GM19351 (cell line): ENCODE measurements at regions not wholly inside any gene's neighbourhood (a gene's known extent, or its start where the extent isn't known, plus 50 kb on each side); places are given as distances from the start of the nearest gene placed in this dataset.

Experiments used
- ATAC-seq: cut with Tn5 transposase; IDR thresholded peaks from one replicate; pipeline ENCODE4 v1.9.1; 2021; ENCODE audit warnings: mild to moderate bottlenecking, moderate library complexity; ENCODE audit not compliant: unreplicated experiment

GRCh38 chr10:1932692-1933094, 195.4 kb upstream of the ADARB2 start:
- no peak for ATAC-seq

GRCh38 chr10:1928606-1929005, 191.3 kb upstream of the ADARB2 start:
- no peak for ATAC-seq

- no peak for ATAC-seq
These were observed 186.7 kb upstream of the ADARB2 start for GRCh38 chr10:1923998-1924397.

- ATAC-seq = no peak
These were observed 186.3 kb upstream of the ADARB2 start for GRCh38 chr10:1923586-1923985.

- ATAC-seq = no peak
These were observed 183.6 kb upstream of the ADARB2 start for GRCh38 chr10:1920941-1921340.

- no peak for ATAC-seq
These were observed 182.8 kb upstream of the ADARB2 start for GRCh38 chr10:1920127-1920526.

GRCh38 chr10:1911771-1912170, 174.4 kb upstream of the ADARB2 start:
- no peak for ATAC-seq

GRCh38 chr10:1903982-1904381, 166.7 kb upstream of the ADARB2 start:
- no peak for ATAC-seq

GRCh38 chr10:1896153-1896552, 158.8 kb upstream of the ADARB2 start:
- ATAC-seq = no peak

- no peak for ATAC-seq
These were observed 158.4 kb upstream of the ADARB2 start for GRCh38 chr10:1895691-1896090.

GRCh38 chr10:1894912-1895311, 157.6 kb upstream of the ADARB2 start:
- no peak for ATAC-seq

GRCh38 chr10:1893941-1894340, 156.6 kb upstream of the ADARB2 start:
- ATAC-seq = no peak

- ATAC-seq = no peak
These were observed 148.7 kb upstream of the ADARB2 start for GRCh38 chr10:1886039-1886438.

GRCh38 chr10:1882728-1883127, 145.4 kb upstream of the ADARB2 start:
- ATAC-seq = no peak

GRCh38 chr10:1882180-1882579, 144.9 kb upstream of the ADARB2 start:
- ATAC-seq = no peak

- no peak for ATAC-seq
These were observed 144.3 kb upstream of the ADARB2 start for GRCh38 chr10:1881636-1882035.

GRCh38 chr10:1874533-1874932, 137.2 kb upstream of the ADARB2 start:
- ATAC-seq = peak; percentile 82

GRCh38 chr10:1873661-1874315, 136.5 kb upstream of the ADARB2 start:
- peak; percentile 19 for ATAC-seq

- no peak for ATAC-seq
These were observed 134.9 kb upstream of the ADARB2 start for GRCh38 chr10:1872151-1872726.

GRCh38 chr10:1870491-1870890, 133.2 kb upstream of the ADARB2 start:
- no peak for ATAC-seq

GRCh38 chr10:1869861-1870260, 132.5 kb upstream of the ADARB2 start:
- ATAC-seq = no peak

- ATAC-seq = no peak
These were observed 123.0 kb upstream of the ADARB2 start for GRCh38 chr10:1860351-1860750.

GRCh38 chr10:1858547-1858946, 121.2 kb upstream of the ADARB2 start:
- ATAC-seq = no peak
